ENCODE measurements at regions not wholly inside any gene's neighbourhood (a gene's known extent, or its start where the extent isn't known, plus 50 kb on each side); places are given as distances from the start of the nearest gene placed in this dataset. TPM values are rescaled to one million over a fixed set of nuclear protein-coding genes. Genes with fewer than 3 reads are reported as not detected.

- Histone ChIP-seq H3K9me2 (replicated peaks; ENCODE audit: insufficient read depth) (no peaks in the 10 kb centered on the region), H3K4me2 (no peak overlapping the region), H3K27ac (no peak overlapping the region), H3K4me1 (ENCODE audit: insufficient read depth) (no peaks in the 10 kb centered on the region), H3K9me3 (ENCODE audit: low read depth) (no peaks in the 10 kb centered on the region), H3K36me3 (replicated peaks; ENCODE audit: insufficient read depth, low read depth) (no peaks in the 10 kb centered on the region), H2AFZ (no peak overlapping the region), H3K4me3 (no peak overlapping the region), H3K79me2 (no peaks in the 10 kb centered on the region), H4K20me1 (ENCODE audit: insufficient read depth, poor library complexity, severe bottlenecking) (no peaks in the 10 kb centered on the region), H3K27me3 (no peaks in the 10 kb centered on the region)
- 94% methylated on average over 4 of the region's 4 CpGs for WGBS (ENCODE audit: low lambda C conversion rate, missing lambda C conversion rate)
- TF ChIP-seq CTCF (IDR thresholded peaks at IDR 0.05; ENCODE audit: poor library complexity) (no peak), EZH2 (IDR thresholded peaks at IDR 0.05; ENCODE audit: borderline replicate concordance) (no peak), EZH2phosphoT487 (IDR thresholded peaks at IDR 0.05; ENCODE audit: low read depth, severe bottlenecking, unreplicated experiment) (no peak)
- DNase-seq (ENCODE audit: low spot score) = no peak
These were observed 58.7 kb upstream of the CDH19 start for GRCh38 chr18:66662632-66663031.

DNA sequence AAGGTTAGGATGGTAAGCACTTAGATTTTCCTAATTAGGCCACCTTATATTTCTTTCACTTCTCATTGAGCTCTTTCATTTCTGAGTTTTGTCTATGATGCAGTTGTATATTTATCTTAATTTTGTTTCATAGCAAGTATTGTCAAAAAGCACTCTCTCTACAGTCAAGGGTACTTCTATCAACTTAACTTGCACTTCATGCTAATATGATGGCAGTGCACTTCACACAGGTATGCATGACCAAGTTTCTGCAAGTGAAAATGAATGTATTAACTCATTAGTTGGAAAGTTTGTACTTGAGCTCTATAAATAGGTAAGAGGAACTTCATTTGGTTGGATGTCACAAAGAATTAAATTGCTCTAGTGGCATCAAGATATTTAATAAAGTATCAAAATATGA lies 51.5 kb upstream of the CDH19 start:
- no peaks in the 10 kb centered on the region for H4K20me1 ChIP-seq (ENCODE audit: insufficient read depth, poor library complexity, severe bottlenecking)
- H3K9me3 ChIP-seq (ENCODE audit: low read depth) = no peaks in the 10 kb centered on the region
- no peaks in the 10 kb centered on the region for H3K79me2 ChIP-seq
- no peaks in the 10 kb centered on the region for H3K4me1 ChIP-seq (ENCODE audit: insufficient read depth)
- H3K4me3 ChIP-seq = no peak overlapping the region
- H2AFZ ChIP-seq = no peak overlapping the region
- H3K4me2 ChIP-seq = no peak overlapping the region
- DNase-seq (ENCODE audit: low spot score) = no peak
- H3K9me2 ChIP-seq (replicated peaks; ENCODE audit: insufficient read depth) = no peaks in the 10 kb centered on the region
- H3K27me3 ChIP-seq = no peaks in the 10 kb centered on the region
- no peaks in the 10 kb centered on the region for H3K36me3 ChIP-seq (replicated peaks; ENCODE audit: insufficient read depth, low read depth)
- no peak overlapping the region for H3K27ac ChIP-seq
- TF ChIP-seq EZH2phosphoT487 (IDR thresholded peaks at IDR 0.05; ENCODE audit: low read depth, severe bottlenecking, unreplicated experiment) (no peak), CTCF (IDR thresholded peaks at IDR 0.05; ENCODE audit: poor library complexity) (no peak), EZH2 (IDR thresholded peaks at IDR 0.05; ENCODE audit: borderline replicate concordance) (no peak)

Small RNAs in the stretch of these regions (microRNA-seq; reads per million reads assigned to microRNA genes)
- not detected for gene MIR5011

Small RNAs in the stretch of these regions (small RNA-seq; reads per million reads assigned to genes)
- gene AC091042.1 (not detected), gene MIR5011 (not detected), gene RNU6-1037P (not detected), gene RPL31P9 (not detected)

Measured in hepatocyte (in vitro differentiated cells).